ENCODE measurements at regions not wholly inside any gene's neighbourhood (a gene's known extent, or its start where the extent isn't known, plus 50 kb on each side); places are given as distances from the start of the nearest gene placed in this dataset.
A peak's percentile ranks its signal among the peaks of the same experiment; 100 is the strongest.

DNA sequence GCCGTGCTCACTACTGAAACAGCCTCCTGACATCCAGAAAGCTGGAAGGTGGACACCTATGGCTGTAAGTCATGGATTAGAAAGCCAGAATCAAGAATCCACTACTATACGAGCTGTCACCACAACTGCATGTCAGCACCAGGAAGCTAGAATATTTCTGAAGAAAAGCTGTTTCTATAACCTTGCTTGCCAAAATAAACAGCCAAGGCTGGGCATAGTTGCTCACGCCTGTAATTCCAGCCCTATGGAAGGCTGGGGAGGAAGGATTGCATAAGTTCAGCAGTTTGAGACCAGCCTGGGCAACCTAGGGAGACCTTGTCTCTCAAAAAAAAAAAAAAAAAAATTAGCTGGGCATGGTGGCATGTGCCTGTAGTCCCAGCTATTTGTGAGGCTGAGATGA, 96.3 kb upstream of the GAREM1 start:
- DNase-seq (ENCODE audit: low read depth): no peak
- H3K4me3 ChIP-seq (ENCODE audit: low read length): no peak overlapping the region
- no peak for TF ChIP-seq CTCF (conservative IDR thresholded peaks at IDR 0.05; ENCODE audit: low read depth, low read length)

- no peak for TF ChIP-seq CTCF (conservative IDR thresholded peaks at IDR 0.05; ENCODE audit: low read depth, low read length)
- no peak for DNase-seq (ENCODE audit: low read depth)
Observed at GRCh38 chr18:32553640-32554365, 83.1 kb upstream of the GAREM1 start.

DNA sequence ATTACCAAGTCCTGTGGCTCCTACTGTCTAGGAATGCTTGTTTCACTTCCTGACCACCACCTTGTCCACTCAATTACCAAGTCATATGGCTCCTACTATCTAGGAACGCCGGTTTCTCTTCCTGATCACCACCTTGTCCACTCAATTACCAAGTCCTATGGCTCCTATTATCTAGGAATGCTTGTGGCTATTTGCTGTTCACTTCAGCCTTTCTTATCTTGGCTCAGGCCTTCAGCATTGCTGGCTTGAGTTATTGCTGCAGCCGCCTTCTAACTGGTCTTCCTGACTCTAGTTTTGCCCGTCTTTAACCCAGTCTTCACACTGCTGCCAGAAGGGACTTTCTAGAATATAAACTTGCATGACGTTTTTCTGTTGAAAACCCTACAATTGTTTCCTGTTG, 82.5 kb upstream of the GAREM1 start:
- TF ChIP-seq CTCF (conservative IDR thresholded peaks at IDR 0.05; ENCODE audit: low read depth, low read length): no peak
- DNase-seq (ENCODE audit: low read depth): no peak
- no peak overlapping the region for H3K4me3 ChIP-seq (ENCODE audit: low read length)

More at GRCh38 chr18:32553640-32554365, 83.1 kb upstream of the GAREM1 start:
- no peak overlapping the region for H3K4me3 ChIP-seq (ENCODE audit: low read length)

DNA sequence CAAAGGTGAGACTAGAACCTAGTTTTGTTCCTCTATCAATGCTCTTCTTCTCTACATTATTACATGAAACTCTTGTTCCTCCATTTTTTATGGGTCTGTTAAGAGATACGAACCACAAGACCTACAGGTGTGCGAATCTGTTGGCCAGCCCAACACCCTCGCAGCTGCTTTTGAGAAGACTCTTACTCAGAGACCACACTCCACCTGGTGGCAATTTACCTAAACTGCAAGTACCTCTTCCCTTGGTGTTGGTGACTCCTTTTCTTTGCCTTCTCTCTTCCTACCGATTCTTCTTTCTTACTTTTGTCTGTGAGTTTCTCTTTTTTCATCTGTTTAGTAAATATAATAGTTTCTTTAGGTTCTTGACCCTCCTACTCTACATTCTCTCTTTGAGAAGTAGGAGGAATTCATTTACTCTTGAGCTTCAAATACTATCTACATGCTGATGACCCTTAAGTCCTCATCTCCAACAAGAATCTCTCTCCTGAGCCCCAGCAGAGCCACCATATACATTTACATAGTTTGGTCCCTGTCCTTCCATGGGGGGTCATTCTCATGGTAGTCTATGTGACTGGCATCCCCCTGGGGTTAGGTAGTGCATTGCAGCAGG, 81.8 kb upstream of the GAREM1 start:
- TF ChIP-seq CTCF (conservative IDR thresholded peaks at IDR 0.05; ENCODE audit: low read depth, low read length): peak; percentile 63
- DNase-seq (ENCODE audit: low read depth): no peak
- H3K4me3 ChIP-seq (ENCODE audit: low read length): no peak overlapping the region

- TF ChIP-seq CTCF (conservative IDR thresholded peaks at IDR 0.05; ENCODE audit: low read depth, low read length): peak; percentile 21
- no peak for DNase-seq (ENCODE audit: low read depth)
Observed at GRCh38 chr18:32550963-32551362, 80.3 kb upstream of the GAREM1 start.

GRCh38 chr18:32549248-32550110, 78.8 kb upstream of the GAREM1 start:
- DNase-seq (ENCODE audit: low read depth): peak; percentile 52
- H3K4me3 ChIP-seq (ENCODE audit: low read length): no peak overlapping the region
- TF ChIP-seq CTCF (conservative IDR thresholded peaks at IDR 0.05; ENCODE audit: low read depth, low read length): peak; percentile 78

More at GRCh38 chr18:32550963-32551362, 80.3 kb upstream of the GAREM1 start:
- H3K4me3 ChIP-seq (ENCODE audit: low read length): no peak overlapping the region
